GM12875 (cell line): ENCODE measurements at regions not wholly inside any gene's neighbourhood (a gene's known extent, or its start where the extent isn't known, plus 50 kb on each side); places are given as distances from the start of the nearest gene placed in this dataset.
"Not testable (repeated sequence)": the region's sequence is repeated elsewhere in the genome, so short reads cannot be mapped to it uniquely, and the experiment has no call there.

ENCODE experiments used
- H3K4me3 ChIP-seq: one replicate; pipeline ENCODE4 v1.5.1; 2011; ENCODE audit warnings: low read depth, low read length, control low read depth
- TF ChIP-seq, protein P1 (sequence below): IDR thresholded peaks from 2 replicates; pipeline ENCODE4 v1.5.1; 2011; ENCODE audit warnings: low read depth, mild to moderate bottlenecking, control low read depth, inconsistent platforms, low read length, moderate library complexity, borderline replicate concordance; ENCODE audit not compliant: insufficient read depth

DNA sequence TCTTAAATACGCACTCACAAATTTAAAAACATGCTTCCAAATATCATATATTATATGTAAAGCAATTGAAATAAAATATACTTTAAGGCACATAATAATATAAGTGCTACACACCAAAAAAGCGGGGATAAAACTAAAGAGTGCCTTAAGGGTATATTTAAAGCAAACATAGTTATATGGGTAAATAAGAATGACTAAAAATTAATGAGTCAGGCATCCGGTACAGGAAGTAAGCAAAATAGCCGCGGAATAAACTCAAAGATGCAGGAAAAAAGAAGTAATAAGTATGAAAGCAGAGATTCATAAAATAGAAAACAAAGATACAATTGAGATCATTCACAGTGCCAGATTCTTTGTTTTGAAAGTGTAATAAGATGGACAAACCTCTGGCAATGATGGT is 503.5 kb upstream of the SOX11 start:
- TF ChIP-seq, protein P1, sequence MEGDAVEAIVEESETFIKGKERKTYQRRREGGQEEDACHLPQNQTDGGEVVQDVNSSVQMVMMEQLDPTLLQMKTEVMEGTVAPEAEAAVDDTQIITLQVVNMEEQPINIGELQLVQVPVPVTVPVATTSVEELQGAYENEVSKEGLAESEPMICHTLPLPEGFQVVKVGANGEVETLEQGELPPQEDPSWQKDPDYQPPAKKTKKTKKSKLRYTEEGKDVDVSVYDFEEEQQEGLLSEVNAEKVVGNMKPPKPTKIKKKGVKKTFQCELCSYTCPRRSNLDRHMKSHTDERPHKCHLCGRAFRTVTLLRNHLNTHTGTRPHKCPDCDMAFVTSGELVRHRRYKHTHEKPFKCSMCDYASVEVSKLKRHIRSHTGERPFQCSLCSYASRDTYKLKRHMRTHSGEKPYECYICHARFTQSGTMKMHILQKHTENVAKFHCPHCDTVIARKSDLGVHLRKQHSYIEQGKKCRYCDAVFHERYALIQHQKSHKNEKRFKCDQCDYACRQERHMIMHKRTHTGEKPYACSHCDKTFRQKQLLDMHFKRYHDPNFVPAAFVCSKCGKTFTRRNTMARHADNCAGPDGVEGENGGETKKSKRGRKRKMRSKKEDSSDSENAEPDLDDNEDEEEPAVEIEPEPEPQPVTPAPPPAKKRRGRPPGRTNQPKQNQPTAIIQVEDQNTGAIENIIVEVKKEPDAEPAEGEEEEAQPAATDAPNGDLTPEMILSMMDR: no peak
- H3K4me3 ChIP-seq: no peak overlapping the region

DNA sequence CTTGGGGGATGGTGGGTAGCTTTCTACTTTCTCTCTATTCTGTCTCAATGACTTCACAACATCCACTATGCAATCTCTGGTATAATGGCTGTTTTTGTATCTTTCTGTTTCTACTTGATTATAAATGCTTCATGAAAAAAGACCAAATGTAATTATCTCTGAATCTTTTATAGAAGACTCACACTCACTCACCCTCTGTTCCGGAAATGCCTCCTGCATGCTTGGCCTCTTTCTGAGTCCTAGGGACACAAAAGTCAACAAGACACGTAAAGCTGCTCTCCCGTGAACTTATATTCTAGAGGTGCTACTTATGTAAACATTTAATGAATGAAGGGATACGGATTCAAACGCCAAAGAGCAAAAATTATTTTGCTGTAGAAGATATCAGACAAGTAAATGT is 502.2 kb upstream of the SOX11 start:
- TF ChIP-seq, protein P1: no peak

DNA sequence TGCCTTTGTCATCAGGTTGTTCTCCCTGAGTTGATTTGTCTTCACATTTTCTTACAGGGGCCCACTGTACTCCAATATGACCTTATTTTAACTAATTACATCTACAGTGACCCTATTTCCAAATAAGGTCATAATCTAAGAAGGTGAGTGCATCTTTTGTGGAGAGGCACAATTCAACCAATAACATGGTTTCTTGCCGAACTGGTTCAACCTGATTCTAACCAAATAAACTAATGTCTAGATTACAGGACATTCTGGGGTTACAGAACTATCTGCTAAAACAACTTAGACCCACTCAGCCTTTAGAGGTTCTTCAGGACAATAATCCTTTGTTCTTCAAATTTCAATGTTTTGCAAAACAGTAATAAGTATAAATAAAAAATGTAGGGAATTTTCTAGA is 496.5 kb upstream of the SOX11 start:
- H3K4me3 ChIP-seq: no peak overlapping the region
- TF ChIP-seq, protein P1: no peak

More for the DNA sequence above, 502.2 kb upstream of the SOX11 start:
- H3K4me3 ChIP-seq: no peak overlapping the region

DNA sequence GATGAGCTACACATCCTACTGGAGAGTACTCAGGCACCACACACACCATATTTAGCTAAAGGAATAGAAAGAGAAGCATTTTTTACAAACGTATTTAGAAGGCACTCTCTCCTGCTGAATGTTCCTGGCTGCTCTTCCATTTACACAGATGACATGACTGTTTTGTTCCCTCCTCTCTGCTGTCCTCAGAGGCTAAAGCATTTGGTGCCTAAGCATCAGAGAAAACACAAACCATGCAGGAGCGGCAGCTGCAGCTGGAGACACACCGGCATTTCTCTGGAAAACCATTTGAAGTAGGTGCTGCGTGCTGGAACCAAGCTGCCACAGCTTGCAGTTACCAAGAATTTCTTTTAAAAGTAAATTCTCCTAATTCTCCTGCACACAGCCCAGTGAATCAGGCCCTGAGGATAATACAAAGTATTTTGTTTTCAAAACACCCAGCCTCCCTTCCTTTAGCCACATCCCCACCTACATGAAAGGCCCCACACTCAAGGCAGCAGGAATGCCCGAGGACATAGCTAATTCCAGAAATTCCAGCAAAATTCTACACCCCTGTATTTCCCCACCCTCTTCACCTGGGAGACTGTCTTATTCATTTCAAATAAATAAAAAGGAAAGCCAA is 488.9 kb upstream of the SOX11 start:
- TF ChIP-seq, protein P1: no peak
- no peak overlapping the region for H3K4me3 ChIP-seq

DNA sequence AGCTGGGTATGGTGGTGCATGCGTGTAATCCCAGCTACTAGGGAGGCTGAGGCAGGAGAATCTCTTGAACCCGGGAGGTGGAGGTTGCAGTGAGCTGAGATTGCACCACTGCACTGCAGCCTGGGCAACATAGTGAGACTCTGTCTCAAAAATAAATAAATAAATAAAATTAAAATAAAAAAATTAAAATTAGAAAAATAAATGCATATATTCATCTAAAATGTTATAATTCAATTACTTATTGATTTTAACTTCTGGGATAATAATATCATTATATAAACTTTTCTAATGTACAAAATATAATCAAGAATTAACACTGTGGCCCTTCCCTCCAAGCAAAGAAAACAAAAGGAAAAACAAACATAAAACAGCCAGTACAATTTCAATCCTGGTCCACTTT is 485.4 kb upstream of the SOX11 start:
- H3K4me3 ChIP-seq: not testable (repeated sequence)

DNA sequence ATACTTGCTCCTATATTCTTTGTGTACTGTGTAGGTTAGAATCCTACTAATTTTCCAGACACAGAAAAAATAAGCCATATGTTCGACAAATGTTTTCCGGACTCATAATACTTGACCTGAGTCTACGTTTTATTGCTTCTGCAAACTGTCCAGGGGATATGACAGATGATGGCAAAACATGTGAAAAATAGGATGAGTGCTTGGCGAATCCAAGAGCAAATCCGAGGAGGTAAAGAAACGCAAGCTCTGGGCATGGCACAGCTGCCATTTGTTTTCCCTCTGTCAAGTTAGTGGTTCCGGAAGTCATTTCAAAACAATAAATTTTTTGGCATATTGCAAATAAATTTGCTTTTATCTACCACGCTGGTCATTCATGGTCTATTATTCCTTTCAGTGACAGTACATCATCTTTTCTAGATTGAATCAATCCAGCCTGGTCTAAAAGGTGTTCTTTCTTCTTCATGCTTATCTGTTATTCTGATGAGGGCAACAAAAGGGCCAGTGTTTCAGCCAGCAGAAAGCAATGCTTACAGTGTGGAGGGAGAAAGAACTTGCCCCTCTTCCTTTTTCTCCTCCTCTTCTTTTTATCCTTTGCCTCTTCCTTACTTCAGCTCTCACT is 476.1 kb upstream of the SOX11 start:
- TF ChIP-seq, protein P1: no peak
- no peak overlapping the region for H3K4me3 ChIP-seq

DNA sequence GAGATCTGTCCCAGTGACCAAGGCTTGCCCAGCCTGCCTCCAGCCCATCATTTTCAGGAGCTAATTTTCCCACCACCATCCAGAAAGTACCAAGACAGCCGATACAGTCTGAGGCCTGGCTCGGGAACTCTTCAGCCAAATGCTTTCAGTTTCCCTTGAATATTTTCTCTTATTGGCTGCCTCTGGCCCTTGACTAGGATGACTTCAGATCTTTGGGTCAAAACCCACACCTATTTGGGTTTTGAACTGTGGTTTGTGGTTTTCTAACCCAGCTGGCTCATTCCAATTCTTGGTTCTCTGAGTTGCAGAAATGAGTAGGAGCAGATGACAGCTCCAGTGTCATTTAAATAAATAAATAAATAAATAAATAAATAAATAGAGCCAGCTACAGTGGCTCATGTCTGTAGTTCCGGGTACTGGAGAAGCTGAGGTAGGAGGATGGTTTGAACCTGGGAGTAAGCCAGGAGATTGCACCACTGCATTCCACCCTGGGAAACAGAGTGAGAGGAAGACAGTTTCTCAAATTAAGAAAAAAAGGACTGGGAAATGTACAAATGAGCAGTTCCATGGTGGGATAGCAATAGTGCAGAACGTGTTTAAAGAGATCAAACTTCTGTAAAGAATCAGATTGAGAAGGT is 465.0 kb upstream of the SOX11 start:
- TF ChIP-seq, protein P1: no peak

More for the DNA sequence above, 465.0 kb upstream of the SOX11 start:
- H3K4me3 ChIP-seq: no peak overlapping the region
